ENCODE measurements at regions not wholly inside any gene's neighbourhood (a gene's known extent, or its start where the extent isn't known, plus 50 kb on each side); places are given as distances from the start of the nearest gene placed in this dataset.

DNA sequence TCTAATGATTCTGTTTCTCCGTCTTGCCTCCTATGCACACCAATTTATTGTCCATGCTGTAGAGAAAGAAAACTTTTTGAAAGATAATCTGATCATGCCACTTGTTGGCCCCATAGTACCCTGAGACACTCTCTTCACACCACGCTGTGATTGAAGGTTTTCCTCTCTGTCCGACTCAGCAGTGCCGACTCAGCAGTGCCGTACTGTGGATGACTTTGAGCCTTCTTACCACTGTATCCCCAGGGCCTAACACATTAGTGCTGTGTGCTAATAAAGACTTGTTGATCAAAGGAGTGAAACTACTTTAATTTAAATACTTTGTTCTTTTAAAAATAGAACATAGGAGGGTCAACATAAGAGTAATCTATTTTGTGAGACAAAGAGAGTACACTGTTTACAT is 429.6 kb downstream of the KLF12 start:
- no peak for DNase-seq (ENCODE audit: low spot score)

DNA sequence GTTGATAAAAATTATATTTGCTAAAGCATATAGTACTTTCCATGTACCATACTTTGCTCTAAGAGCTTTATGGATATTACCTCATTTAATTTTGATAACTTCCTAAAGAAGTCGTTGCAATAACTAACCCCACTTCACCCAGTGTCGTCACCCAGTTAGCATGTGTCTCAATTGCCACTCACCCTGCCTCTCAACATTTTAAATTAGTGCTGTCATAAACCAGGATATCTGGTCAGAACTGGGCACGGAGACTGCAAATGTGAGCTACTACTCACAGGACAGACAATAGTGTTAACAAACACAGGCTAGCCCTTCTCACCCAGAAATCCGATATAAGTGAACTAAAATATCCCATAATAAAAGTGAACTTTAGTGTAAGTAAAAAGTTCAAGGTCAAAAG is 430.6 kb downstream of the KLF12 start:
- no peak for DNase-seq (ENCODE audit: low spot score)

DNA sequence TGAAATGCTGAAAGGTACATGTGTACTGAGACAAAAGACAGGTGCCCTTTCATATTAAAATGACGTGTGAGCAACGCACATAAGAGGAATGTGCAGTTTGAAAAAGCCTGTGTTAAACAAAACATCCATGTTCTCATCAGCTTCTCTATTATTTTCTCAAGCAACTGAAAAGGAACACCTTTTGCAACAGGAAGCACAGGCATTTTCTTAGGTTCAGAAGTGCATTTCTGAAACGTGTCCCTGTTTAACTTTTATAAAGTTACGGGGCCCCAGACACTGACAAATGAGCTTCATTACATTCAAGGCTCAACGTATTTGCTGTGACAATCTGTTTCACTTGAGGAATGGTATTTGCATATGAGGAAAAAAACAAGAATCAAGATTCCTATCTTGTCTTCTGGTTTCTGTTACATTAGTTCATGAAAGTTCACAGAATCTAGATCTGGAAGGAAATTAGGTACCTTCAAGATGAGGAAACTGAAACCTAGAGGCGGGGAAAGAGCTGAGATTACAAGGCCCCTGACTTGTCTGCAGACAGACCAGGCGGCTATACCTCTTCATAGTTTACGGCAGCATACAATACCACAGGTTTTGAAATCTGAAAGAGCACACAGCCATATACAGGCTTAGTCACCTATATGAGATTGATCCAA is 431.7 kb downstream of the KLF12 start:
- no peak for DNase-seq (ENCODE audit: low spot score)

DNA sequence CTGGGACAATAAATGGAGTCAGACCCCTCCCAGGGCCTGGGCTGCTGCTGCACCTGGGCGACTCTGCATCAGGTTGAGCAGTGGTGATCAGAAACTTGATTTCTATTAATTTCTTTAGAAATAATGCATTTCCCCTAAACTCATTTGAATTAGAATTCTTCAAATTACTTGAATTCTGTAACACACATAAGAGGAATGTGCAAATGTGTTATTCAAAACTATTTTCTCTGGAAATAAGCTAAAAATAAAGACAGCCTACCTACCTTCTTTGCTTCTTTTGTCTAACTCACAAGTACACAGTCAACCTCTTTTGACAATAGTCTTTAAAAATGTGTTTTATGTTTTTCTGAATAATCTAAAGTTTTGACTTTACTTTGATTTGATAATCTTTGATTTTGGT is 433.0 kb downstream of the KLF12 start:
- no peak for DNase-seq (ENCODE audit: low spot score)

DNA sequence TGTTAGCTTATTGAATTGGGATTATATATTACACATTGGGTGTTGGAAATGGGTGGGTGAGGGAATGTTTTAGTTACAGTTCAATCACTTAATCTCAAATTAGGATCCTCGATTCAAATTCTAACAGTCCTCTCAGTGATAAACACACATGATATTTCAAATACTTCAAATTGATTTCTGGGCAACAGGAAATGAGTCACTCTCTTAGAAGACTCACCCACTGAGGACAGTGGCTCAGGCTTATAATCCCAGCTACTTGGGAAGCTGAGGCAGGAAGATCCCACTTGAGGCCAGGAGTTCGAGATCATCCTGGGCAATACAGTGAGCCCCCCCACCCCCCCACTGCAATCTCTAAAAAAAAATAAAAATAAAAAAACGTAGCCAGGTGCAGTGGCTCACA is 435.3 kb downstream of the KLF12 start:
- DNase-seq (ENCODE audit: low spot score): no peak

DNA sequence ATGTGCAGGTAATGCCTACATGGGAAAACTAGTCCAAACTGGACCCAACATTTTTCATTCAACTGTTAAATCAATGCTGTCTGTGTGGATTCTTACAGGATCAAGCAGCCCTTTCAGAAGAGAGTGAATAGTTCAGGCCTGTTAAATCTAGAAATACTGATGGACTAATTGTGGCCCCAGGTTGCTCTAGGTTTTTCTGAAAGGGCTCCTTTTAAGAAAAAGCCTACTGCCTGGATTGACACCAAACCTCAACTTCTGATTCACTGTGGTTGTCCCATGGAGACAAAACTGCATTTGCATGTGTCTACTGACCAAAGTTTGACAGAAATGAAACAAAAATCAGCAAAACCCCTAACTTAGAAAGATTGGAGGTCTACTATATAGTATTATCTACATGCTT is 437.0 kb downstream of the KLF12 start:
- no peak for DNase-seq (ENCODE audit: low spot score)

DNA sequence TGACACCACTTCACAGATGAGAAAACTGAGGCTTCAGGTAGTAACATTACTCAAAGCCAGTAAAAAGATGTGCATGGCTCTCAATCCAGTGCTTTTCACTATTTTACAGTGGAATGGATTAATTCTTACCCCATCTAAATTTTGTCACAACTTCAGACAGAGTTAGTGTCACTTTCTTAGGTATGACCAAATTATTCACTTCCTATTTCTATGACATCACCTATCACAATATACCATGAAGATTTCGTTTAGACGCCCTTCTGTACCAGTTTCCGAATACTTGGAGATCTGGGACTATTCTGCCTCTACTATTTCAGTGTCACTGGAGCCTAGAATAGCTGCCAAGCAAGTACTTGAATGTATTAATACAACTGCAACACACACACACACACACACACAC is 437.5 kb downstream of the KLF12 start:
- DNase-seq (ENCODE audit: low spot score): no peak

DNA sequence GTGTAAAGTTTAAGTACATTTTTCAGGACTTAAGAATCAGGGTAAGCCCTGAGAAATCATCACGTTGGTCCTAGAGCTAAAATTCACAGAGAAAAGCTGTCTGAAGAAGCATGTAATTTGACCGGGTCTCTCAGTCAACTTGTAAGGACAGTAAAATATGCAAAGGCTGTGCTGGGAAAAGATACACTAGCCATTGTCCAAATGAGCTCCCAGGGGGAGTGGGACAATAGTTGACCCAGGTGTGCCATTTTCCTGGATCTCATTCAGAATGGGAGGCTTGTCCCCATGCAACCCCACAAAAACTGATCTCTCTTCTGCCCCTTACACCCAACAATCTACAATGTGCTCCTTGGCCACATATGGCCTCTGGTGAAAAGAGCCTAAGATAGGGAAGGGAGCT is 437.9 kb downstream of the KLF12 start:
- no peak for DNase-seq (ENCODE audit: low spot score)

DNA sequence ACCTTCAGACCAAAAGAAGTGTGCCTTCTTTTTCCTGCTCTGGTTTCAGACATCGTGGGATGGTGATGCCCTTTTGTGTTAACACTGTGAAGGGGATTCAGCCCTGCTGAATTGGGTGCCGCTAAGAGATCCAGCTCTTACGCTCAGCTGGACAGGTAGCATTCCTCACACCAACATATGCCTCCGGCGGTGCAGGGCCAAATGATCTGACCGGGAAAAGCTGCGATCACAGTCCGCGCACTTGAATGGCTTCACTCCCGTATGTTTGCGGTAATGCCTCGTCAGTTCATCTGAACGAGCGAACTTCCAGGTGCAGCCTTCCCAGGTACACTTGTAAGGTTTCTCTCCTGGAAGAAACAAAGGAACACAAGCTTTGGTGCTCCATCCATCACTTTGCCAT is 438.9 kb downstream of the KLF12 start:
- no peak for DNase-seq (ENCODE audit: low spot score)

DNA sequence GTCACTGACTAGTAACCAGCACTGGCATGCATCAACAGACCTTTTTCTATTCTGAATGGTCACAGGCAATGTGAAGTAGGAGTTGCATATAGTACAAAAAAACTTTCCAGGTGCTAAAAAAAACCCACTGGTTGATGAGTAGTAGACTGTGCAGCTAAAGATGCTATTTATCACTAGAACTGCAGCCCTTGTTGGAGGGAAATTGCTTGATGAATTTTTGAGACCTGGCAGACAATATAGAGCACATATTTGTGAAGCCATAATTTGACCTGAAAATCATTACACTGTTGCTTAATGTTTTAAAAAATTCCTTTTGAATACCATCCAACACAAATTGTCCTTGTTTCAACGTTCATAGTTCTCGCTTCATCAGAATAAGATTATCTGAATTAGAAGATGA is 441.0 kb downstream of the KLF12 start:
- no peak for DNase-seq (ENCODE audit: low spot score)

DNA sequence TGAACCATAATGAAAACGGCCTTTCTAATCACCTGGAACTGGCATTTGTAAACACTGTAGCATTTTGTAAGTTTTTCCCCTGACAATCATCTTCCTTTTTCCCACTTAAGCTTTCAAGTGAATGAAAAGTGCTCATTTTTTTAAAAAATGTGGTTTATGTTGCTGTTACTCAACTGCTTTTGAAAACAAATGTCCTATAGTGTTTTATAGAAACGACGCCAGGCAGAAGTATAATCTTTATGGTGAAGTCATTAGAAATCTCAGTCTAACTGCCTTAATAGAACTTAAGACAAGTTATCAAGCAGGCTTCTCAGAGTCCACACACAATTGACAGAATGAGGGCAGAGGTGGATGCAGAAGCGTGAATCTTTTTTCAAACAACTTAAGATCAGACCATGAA is 442.3 kb downstream of the KLF12 start:
- no peak for DNase-seq (ENCODE audit: low spot score)

DNA sequence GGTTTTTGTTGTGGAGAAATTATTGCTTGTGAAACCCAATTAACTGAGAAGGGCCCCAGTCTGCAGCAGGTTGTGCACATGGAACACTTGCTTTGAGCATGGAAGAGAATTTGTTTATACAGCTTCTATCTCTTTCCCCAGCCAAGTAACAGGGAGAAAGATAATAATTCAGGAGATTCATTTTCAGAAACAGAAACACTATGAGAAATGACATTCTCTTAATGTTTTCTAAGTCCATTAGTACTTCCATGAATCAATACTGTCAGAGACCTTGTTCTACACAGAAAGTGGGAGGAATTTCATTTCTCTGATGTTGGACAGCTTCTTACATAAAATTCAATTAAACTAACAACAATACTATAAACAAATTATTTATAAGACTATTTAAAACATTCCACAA is 446.3 kb downstream of the KLF12 start:
- no peak for DNase-seq (ENCODE audit: low spot score)

DNA sequence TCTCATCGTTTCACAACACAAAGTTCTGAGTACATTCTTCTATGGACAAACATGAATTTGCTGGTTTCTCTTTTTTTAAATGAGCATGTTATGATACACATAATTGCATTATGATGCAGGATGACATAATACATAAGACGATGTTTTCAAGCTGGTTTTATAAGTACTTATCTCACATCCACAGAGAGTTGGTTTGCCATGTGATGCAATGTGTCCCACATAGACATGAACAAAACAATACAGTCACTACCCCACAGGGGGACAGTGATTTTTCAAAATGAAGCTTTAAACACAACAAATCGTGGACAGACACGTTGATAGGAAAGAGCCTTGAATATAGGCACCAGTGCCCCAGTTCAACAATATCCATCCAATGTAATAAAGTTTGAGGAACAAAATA is 447.1 kb downstream of the KLF12 start:
- no peak for DNase-seq (ENCODE audit: low spot score)

DNA sequence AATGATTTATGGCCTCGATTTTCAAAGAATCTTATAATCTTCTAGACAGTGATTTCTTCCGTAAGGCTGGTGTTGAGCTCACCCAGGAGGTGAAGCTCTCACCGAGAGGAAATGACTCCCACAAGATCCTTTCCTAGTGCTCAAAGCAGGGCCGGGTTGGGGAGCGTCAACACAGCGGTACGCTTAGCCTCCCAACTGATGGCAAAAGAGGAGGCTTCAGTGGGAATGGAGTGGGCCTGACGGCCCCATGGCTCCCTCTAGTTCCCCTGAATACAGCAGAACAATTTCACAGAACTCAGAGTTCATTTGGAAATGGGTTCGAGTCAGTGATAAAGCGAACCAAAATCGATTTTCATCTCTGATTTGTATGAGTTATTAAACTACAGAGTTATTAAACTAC is 449.5 kb downstream of the KLF12 start:
- no peak for DNase-seq (ENCODE audit: low spot score)

DNA sequence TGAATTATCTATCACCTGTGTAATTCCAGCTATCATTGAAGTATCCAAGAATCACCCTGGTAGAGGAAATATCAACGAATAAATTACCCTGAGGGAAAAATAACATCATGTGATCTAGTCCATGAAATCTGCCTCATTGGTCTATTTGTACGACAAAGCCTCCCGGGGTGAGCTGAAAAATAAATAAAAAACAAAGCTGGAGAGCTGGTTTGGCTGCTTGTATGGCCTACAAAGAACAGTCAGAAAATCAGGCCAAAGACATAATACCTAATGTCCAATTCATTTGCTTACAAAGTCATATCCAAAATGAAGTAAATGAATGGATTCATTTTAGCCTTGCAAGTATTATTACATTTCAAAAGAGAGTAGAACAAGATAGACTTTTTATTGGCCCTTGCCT is 449.9 kb downstream of the KLF12 start:
- DNase-seq (ENCODE audit: low spot score): no peak

DNA sequence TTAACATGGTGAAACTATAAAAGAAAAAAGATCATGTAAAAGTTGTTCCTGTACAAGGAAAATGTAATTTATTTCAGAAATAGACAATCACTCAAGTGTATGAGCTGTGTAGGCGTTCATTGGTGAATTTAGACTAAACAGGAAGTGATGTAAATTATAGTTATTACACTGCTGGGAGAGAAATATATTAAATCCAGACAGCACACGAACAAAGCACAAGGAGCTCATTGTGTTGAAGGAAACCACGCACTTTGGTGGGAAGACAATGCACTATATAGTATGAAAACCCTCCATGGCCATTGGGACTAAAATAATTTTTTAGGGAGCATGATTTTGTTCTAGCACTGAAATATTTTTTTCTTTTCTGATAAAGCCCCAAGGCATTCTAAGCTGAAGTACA is 450.5 kb downstream of the KLF12 start:
- no peak for DNase-seq (ENCODE audit: low spot score)

DNA sequence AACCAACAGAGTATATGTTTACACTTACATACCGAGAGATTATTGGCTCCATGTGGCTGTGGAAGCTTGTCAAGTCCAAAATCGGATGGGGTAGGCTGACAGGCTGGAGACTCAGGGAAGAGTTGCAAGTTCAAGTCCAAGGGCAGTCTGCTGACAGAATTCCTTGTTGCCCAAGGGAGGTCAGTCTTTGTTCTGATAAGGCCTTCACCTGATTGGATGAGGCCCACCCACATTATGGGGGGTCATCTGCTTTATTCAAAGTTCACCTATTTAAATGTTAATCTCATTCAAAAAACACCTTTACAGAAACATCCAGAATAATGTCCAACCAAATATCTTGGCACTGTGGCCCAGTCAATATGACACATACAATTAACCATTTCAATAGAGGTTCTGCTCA is 452.4 kb downstream of the KLF12 start:
- no peak for DNase-seq (ENCODE audit: low spot score)

DNA sequence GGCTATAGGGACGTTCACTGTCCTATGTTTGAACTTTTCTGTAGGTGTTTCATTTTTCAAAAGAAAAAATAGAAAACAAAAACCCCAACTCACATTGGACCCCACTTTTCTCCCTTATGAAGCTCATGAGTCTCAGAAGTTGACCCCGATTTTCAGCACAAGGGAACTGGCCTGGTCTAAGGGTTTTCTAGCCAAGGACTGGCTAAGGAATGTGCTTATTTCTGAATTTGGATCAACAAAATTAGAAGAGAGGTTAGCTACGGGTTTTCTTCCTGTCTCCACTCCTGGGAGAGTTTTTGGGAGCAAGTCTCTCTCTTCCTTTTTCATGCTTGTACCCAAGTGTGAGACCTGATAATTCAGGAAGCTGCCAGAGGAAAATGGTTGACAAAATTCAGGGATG is 453.2 kb downstream of the KLF12 start:
- DNase-seq (ENCODE audit: low spot score): no peak

DNA sequence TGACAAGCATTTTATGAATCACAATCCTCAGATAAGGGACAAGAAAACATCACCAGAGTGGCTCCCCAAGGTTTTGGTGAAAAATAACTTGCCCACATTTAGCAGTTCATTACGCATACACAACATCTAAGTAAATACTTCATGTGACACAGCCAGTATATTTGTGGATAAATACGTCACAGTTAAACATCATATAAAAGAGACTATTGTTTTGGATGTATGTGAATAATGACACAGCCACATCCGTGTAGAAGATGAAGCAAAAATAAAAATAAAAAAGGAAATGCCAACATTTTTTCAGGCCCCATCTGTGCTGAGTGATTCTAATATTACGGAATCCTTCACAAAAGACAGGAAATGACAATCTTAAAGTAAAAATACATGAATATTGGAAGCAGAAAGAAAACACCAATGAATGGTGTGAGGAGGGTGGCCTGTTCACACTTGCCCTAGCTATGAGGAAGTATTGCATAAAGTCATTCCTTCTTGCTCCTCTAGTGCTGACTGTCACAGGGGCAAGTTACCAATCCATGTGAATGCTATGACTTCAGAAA is 457.1 kb downstream of the KLF12 start:
- DNase-seq (ENCODE audit: low spot score): no peak

DNA sequence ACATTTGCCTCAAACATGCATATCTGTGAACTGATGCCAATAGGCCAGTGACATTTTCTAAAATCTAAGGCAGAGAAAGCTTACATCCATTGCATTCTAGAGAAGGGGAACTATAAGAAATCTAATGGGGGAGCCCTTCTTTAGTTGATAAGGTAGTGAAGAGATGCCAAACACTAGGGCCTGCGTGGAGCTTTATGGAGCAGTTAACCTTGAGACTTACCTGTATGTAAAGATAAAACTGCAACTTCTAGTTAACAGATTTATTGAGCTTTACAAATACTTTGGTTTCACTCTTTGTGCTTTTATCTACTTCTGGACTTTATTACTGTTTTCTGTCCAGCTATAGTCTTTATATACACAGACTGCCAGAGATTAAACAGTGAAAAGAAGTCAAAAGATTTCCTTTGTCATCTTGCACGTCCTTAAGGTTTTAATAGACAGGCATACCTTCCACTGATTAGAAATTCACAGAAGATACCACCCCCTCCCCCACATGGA is 457.6 kb downstream of the KLF12 start:
- DNase-seq (ENCODE audit: low spot score): no peak

DNA sequence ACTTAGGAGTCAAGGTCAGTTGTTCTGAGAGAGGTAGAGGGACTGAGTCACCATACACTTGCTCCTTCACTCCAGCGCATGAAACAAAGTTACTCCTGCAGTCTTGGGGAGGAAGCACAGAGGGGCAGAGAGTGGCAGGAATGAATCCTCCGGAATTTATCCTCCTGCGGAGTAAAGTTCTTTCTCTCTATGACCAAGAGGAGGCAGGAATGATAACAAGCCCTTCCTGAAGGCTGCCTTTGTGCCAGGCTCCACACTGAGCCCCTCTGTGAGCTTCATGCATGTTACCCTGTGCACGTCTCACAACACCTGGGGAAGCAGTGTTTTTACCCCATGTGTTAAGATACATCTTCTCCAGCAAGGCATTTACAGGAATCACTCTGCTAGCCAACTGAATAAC is 458.4 kb downstream of the KLF12 start:
- no peak for DNase-seq (ENCODE audit: low spot score)

DNA sequence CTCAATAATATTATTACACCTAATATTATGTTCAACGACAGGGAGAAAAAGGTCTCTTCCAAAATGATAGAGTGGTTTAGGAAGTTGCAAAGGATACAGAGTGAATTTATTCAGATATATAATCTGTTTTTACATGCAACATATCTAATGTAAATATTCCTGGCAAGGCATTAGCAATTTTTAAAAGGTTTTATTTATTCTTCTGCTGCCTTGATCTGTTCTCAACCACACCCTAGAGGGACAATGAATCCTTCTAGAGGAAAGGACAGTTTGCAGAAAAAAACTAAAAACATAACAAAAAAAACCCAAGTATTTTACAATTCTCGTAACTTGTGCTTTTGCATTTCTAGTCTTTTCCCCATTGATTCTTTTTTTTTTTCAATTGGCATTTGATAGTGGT is 459.6 kb downstream of the KLF12 start:
- DNase-seq (ENCODE audit: low spot score): no peak

DNA sequence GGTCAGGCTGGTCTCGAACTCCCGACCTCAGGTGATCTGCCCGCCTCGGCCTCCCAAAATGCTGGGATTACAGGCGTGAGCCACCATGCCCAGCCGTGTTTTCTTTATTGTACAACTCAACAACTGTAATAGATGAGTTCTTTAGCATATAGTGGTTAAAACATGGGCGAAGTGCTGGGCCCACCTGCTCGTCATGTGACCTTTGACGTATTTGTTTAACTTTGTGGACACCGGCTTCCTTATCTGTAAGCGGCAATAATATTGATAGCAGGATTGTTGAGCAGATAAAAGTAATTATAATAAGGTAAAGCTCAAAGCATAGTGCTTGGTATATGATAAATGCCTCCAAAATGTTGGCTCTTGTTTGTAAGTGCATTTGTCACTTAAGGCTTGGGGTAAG is 460.3 kb downstream of the KLF12 start:
- no peak for DNase-seq (ENCODE audit: low spot score)

DNA sequence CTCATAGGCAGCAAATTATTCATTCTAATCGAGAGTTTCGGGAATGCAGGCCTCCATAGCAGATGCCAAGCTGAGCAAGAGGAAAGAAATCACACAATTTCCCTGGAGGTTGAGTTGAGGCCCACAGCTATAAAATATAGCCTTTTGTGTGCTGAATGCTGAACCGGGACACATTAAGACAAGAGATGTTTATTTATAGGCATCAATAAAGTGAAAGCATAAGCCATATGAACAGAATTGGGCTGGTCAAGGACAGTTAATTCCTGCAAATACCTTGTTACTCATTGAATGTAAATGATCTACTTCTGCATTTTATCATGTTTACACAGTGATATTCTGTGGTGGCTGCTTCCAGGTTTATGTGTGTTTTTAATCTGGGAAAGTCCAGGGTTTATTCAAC is 461.7 kb downstream of the KLF12 start:
- no peak for DNase-seq (ENCODE audit: low spot score)

All from AG08396 (cell line).